ENCODE measurements at regions not wholly inside any gene's neighbourhood (a gene's known extent, or its start where the extent isn't known, plus 50 kb on each side); places are given as distances from the start of the nearest gene placed in this dataset.

GRCh38 chr7:136064081-136064480 is 86.9 kb upstream of the MTPN start:
- H3K4me3 ChIP-seq: no peak overlapping the region
- H3K27ac ChIP-seq: no peak overlapping the region

- no peak overlapping the region for H3K27ac ChIP-seq
- no peak overlapping the region for H3K4me3 ChIP-seq
These were observed 86.1 kb upstream of the MTPN start for GRCh38 chr7:136063326-136063666.

- H3K27ac ChIP-seq: no peak overlapping the region
- no peak overlapping the region for H3K4me3 ChIP-seq
These were observed 85.6 kb upstream of the MTPN start for GRCh38 chr7:136062625-136063325.

- H3K27ac ChIP-seq: no peak overlapping the region
- H3K4me3 ChIP-seq: no peak overlapping the region
These were observed 84.3 kb upstream of the MTPN start for GRCh38 chr7:136061433-136061832.

- H3K4me3 ChIP-seq: no peak overlapping the region
- no peak overlapping the region for H3K27ac ChIP-seq
These were observed 81.4 kb upstream of the MTPN start for GRCh38 chr7:136058546-136058945.

- H3K4me3 ChIP-seq: no peak overlapping the region
These were observed 80.3 kb upstream of the MTPN start for GRCh38 chr7:136057509-136057908.

GRCh38 chr7:136056651-136057231 is 79.6 kb upstream of the MTPN start:
- H3K4me3 ChIP-seq: no peak overlapping the region
- H3K27ac ChIP-seq: no peak overlapping the region

More at GRCh38 chr7:136057509-136057908, 80.3 kb upstream of the MTPN start:
- H3K27ac ChIP-seq: no peak overlapping the region

GRCh38 chr7:136055266-136055665 is 78.1 kb upstream of the MTPN start:
- no peak overlapping the region for H3K4me3 ChIP-seq
- no peak overlapping the region for H3K27ac ChIP-seq

- H3K27ac ChIP-seq: no peak overlapping the region
- H3K4me3 ChIP-seq: no peak overlapping the region
These were observed 76.7 kb upstream of the MTPN start for GRCh38 chr7:136053689-136054485.

- Histone ChIP-seq H3K4me3 (no peak overlapping the region), H3K27ac (no peak overlapping the region)
These were observed 74.2 kb upstream of the MTPN start for GRCh38 chr7:136051203-136051928.

- H3K4me3 ChIP-seq: no peak overlapping the region
- H3K27ac ChIP-seq: no peak overlapping the region
These were observed 73.3 kb upstream of the MTPN start for GRCh38 chr7:136050462-136050847.

- Histone ChIP-seq H3K4me3 (no peak overlapping the region), H3K27ac (no peak overlapping the region)
These were observed 72.8 kb upstream of the MTPN start for GRCh38 chr7:136049818-136050461.

- Histone ChIP-seq H3K27ac (no peak overlapping the region), H3K4me3 (no peak overlapping the region)
These were observed 72.0 kb upstream of the MTPN start for GRCh38 chr7:136049117-136049516.

- H3K4me3 ChIP-seq: no peak overlapping the region
- H3K27ac ChIP-seq: no peak overlapping the region
These were observed 69.4 kb upstream of the MTPN start for GRCh38 chr7:136046548-136046947.

- no peak overlapping the region for H3K4me3 ChIP-seq
- no peak overlapping the region for H3K27ac ChIP-seq
These were observed 68.8 kb upstream of the MTPN start for GRCh38 chr7:136045992-136046391.

GRCh38 chr7:136045181-136045580 is 68.0 kb upstream of the MTPN start:
- no peak overlapping the region for H3K4me3 ChIP-seq
- no peak overlapping the region for H3K27ac ChIP-seq

GRCh38 chr7:136039577-136040345 is 62.6 kb upstream of the MTPN start:
- Histone ChIP-seq H3K27ac (no peak overlapping the region), H3K4me3 (no peak overlapping the region)

GRCh38 chr7:136036336-136036735 is 59.2 kb upstream of the MTPN start:
- no peak overlapping the region for H3K27ac ChIP-seq

GRCh38 chr7:136034132-136034531 is 57.0 kb upstream of the MTPN start:
- Histone ChIP-seq H3K4me3 (no peak overlapping the region), H3K27ac (no peak overlapping the region)

More at GRCh38 chr7:136036336-136036735, 59.2 kb upstream of the MTPN start:
- H3K4me3 ChIP-seq: no peak overlapping the region

All from skin epidermis (tissue), 12 donors.